ENCODE measurements at regions not wholly inside any gene's neighbourhood (a gene's known extent, or its start where the extent isn't known, plus 50 kb on each side); places are given as distances from the start of the nearest gene placed in this dataset.

DNA sequence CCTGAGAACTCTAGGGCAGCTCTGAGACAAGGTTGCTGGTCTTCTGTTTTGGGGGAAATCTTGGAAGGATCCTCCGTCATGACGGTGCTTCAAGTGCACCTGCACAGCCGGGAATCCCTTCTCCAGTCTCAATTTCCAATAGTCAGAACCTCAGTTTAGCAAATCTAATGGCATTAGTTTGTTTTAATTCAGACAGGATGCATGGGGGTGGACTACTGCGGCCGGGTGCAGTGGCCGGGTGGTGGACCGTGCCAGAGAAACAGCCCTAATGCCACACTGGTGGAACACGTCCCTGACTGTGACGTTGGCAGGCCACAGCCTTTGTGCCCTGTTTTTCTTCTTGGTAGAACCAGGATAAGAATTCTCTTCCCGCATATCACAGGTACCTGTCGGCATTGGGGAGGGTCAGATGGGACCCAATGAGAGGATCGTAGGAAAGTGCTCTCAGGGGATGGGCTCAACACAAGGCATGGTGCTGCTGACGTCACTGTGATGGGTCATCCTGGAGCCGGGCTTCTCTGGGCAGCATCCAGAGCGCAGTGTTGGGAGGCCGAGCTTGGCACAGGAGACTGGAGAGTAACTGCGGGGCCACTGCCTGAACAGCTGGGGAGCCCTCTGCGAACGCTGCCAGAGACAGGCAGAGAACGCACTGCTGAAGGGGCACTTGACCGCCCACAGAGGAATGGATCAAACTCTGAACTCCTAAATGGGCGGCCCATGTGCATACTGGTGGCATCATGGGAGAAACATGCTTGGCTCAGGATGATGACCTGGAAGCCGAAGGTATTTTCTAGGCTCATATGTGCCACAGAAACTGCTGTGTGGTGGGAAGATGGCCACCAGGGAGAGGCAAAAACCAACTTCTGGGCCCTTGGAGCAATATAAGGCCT is 313.8 kb upstream of the SHH start:
- TF ChIP-seq, protein P1, sequence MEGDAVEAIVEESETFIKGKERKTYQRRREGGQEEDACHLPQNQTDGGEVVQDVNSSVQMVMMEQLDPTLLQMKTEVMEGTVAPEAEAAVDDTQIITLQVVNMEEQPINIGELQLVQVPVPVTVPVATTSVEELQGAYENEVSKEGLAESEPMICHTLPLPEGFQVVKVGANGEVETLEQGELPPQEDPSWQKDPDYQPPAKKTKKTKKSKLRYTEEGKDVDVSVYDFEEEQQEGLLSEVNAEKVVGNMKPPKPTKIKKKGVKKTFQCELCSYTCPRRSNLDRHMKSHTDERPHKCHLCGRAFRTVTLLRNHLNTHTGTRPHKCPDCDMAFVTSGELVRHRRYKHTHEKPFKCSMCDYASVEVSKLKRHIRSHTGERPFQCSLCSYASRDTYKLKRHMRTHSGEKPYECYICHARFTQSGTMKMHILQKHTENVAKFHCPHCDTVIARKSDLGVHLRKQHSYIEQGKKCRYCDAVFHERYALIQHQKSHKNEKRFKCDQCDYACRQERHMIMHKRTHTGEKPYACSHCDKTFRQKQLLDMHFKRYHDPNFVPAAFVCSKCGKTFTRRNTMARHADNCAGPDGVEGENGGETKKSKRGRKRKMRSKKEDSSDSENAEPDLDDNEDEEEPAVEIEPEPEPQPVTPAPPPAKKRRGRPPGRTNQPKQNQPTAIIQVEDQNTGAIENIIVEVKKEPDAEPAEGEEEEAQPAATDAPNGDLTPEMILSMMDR (conservative IDR thresholded peaks at IDR 0.05; ENCODE audit: low read depth in 2 of 2): no peak
- TF ChIP-seq CREB1 (CRISPR knock-in tag; IDR thresholded peaks at IDR 0.05; ENCODE audit: low read depth) (no peak), EZH2 (IDR thresholded peaks at IDR 0.05; ENCODE audit: low read depth, unreplicated experiment) (no peak), POLR2AphosphoS5 (IDR thresholded peaks at IDR 0.05; ENCODE audit: low read depth) (no peak)
- TF ChIP-seq, protein P2, sequence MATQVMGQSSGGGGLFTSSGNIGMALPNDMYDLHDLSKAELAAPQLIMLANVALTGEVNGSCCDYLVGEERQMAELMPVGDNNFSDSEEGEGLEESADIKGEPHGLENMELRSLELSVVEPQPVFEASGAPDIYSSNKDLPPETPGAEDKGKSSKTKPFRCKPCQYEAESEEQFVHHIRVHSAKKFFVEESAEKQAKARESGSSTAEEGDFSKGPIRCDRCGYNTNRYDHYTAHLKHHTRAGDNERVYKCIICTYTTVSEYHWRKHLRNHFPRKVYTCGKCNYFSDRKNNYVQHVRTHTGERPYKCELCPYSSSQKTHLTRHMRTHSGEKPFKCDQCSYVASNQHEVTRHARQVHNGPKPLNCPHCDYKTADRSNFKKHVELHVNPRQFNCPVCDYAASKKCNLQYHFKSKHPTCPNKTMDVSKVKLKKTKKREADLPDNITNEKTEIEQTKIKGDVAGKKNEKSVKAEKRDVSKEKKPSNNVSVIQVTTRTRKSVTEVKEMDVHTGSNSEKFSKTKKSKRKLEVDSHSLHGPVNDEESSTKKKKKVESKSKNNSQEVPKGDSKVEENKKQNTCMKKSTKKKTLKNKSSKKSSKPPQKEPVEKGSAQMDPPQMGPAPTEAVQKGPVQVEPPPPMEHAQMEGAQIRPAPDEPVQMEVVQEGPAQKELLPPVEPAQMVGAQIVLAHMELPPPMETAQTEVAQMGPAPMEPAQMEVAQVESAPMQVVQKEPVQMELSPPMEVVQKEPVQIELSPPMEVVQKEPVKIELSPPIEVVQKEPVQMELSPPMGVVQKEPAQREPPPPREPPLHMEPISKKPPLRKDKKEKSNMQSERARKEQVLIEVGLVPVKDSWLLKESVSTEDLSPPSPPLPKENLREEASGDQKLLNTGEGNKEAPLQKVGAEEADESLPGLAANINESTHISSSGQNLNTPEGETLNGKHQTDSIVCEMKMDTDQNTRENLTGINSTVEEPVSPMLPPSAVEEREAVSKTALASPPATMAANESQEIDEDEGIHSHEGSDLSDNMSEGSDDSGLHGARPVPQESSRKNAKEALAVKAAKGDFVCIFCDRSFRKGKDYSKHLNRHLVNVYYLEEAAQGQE (IDR thresholded peaks at IDR 0.05; ENCODE audit: unreplicated experiment): no peak

Data from GM23338 (cell line).